ENCODE measurements at regions not wholly inside any gene's neighbourhood (a gene's known extent, or its start where the extent isn't known, plus 50 kb on each side); places are given as distances from the start of the nearest gene placed in this dataset.

- no peak overlapping the region for H3K4me3 ChIP-seq (ENCODE audit: control extremely low read depth in 1 of 5, extremely low read depth in 1 of 5, insufficient read depth in 1 of 5, low read depth in 2 of 5, low read length in 4 of 5)
- Mint-ChIP-seq H3K27me3 (peaks cover 19% of the 10 kb centered on the region), H3K4me1 (no peaks in the 10 kb centered on the region), H3K27ac (no peak overlapping the region), H3K4me3 (no peak overlapping the region), H3K9me3 (ENCODE audit: insufficient read depth) (no peaks in the 10 kb centered on the region)
- no peak overlapping the region for H3K9ac ChIP-seq (ENCODE audit: low read length)
- no peak for DNase-seq
- no peaks in the 10 kb centered on the region for H3K79me2 ChIP-seq (ENCODE audit: control insufficient read depth, insufficient read depth, low read length)
- no peaks in the 10 kb centered on the region for H4K20me1 ChIP-seq (ENCODE audit: control insufficient read depth, insufficient read depth, low read length, poor library complexity, severe bottlenecking)
- intact Hi-C loops (cut with micrococcal nuclease): no loop called here
- 77% methylated on average over 2 of the region's 7 CpGs for WGBS (ENCODE audit: insufficient coverage)
- ChIA-PET CTCF (no interaction called here), POLR2A (no interaction called here)
- H3K27ac ChIP-seq (ENCODE audit: low read length in 2 of 2): no peak overlapping the region
- H3K36me3 ChIP-seq (replicated peaks in 1 of 2; ENCODE audit: control extremely low read depth in 1 of 2, control insufficient read depth in 1 of 2, extremely low read depth in 1 of 2, insufficient read depth in 2 of 2, low read length in 1 of 2): no peaks in the 10 kb centered on the region
- no peaks in the 10 kb centered on the region for H3K9me3 ChIP-seq (ENCODE audit: control extremely low read depth in 1 of 3, control insufficient read depth in 2 of 3, insufficient read depth in 1 of 3, low read length in 2 of 3)
- H3K4me1 ChIP-seq (ENCODE audit: control insufficient read depth in 2 of 2, insufficient read depth in 2 of 2, low read length in 2 of 2): no peaks in the 10 kb centered on the region
- H3K27me3 ChIP-seq (replicated peaks in 1 of 4; ENCODE audit: control extremely low read depth in 1 of 4, control insufficient read depth in 3 of 4, insufficient read depth in 4 of 4, low read length in 3 of 4): peaks cover 0 to 4% (median 0%) of the 10 kb centered on the region in 4 experiments
- TF ChIP-seq, protein P1, sequence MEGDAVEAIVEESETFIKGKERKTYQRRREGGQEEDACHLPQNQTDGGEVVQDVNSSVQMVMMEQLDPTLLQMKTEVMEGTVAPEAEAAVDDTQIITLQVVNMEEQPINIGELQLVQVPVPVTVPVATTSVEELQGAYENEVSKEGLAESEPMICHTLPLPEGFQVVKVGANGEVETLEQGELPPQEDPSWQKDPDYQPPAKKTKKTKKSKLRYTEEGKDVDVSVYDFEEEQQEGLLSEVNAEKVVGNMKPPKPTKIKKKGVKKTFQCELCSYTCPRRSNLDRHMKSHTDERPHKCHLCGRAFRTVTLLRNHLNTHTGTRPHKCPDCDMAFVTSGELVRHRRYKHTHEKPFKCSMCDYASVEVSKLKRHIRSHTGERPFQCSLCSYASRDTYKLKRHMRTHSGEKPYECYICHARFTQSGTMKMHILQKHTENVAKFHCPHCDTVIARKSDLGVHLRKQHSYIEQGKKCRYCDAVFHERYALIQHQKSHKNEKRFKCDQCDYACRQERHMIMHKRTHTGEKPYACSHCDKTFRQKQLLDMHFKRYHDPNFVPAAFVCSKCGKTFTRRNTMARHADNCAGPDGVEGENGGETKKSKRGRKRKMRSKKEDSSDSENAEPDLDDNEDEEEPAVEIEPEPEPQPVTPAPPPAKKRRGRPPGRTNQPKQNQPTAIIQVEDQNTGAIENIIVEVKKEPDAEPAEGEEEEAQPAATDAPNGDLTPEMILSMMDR (IDR thresholded peaks at IDR 0.05): no peak
- H3K4me2 ChIP-seq (replicated peaks; ENCODE audit: low read depth, low read length, poor library complexity, severe bottlenecking): no peak overlapping the region
- ATAC-seq (ENCODE audit: low read depth): no peak
- no peak overlapping the region for H2AFZ ChIP-seq (ENCODE audit: insufficient read depth, low read depth, low read length, poor library complexity, severe bottlenecking)
Observed at GRCh38 chr9:88645172-88645878, 110.3 kb downstream of the NXNL2 start.

- H3K9me3 ChIP-seq (ENCODE audit: control extremely low read depth in 1 of 3, control insufficient read depth in 2 of 3, insufficient read depth in 1 of 3, low read length in 2 of 3): no peaks in the 10 kb centered on the region
- H3K36me3 ChIP-seq (replicated peaks in 1 of 2; ENCODE audit: control extremely low read depth in 1 of 2, control insufficient read depth in 1 of 2, extremely low read depth in 1 of 2, insufficient read depth in 2 of 2, low read length in 1 of 2): no peaks in the 10 kb centered on the region
- no peaks in the 10 kb centered on the region for H3K9me3 Mint-ChIP-seq (ENCODE audit: insufficient read depth)
- ATAC-seq (ENCODE audit: low read depth) (no peak), DNase-seq (no peak)
- no peak overlapping the region for H3K27ac ChIP-seq (ENCODE audit: low read length in 2 of 2)
- peaks cover 19% of the 10 kb centered on the region for H3K27me3 Mint-ChIP-seq
- peaks cover 0 to 2% (median 0%) of the 10 kb centered on the region in 4 experiments for H3K27me3 ChIP-seq (replicated peaks in 1 of 4; ENCODE audit: control extremely low read depth in 1 of 4, control insufficient read depth in 3 of 4, insufficient read depth in 4 of 4, low read length in 3 of 4)
- H3K4me3 ChIP-seq (ENCODE audit: control extremely low read depth in 1 of 5, extremely low read depth in 1 of 5, insufficient read depth in 1 of 5, low read depth in 2 of 5, low read length in 4 of 5): no peak overlapping the region
- H2AFZ ChIP-seq (ENCODE audit: insufficient read depth, low read depth, low read length, poor library complexity, severe bottlenecking): no peak overlapping the region
- H3K4me1 ChIP-seq (ENCODE audit: control insufficient read depth in 2 of 2, insufficient read depth in 2 of 2, low read length in 2 of 2): no peaks in the 10 kb centered on the region
- no peaks in the 10 kb centered on the region for H3K79me2 ChIP-seq (ENCODE audit: control insufficient read depth, insufficient read depth, low read length)
- WGBS (ENCODE audit: insufficient coverage): 97% methylated on average over 7 of the region's 10 CpGs
- H3K4me1 Mint-ChIP-seq: no peaks in the 10 kb centered on the region
- ChIA-PET POLR2A (no interaction called here), CTCF (no interaction called here)
- H3K9ac ChIP-seq (ENCODE audit: low read length): no peak overlapping the region
- TF ChIP-seq, protein P1 (IDR thresholded peaks at IDR 0.05): no peak
- no peak for TF ChIP-seq EZH2 (IDR thresholded peaks at IDR 0.05; ENCODE audit: borderline replicate concordance, insufficient read depth, low read depth, low read length, poor library complexity, severe bottlenecking)
- H3K4me3 Mint-ChIP-seq: no peak overlapping the region
- H3K4me2 ChIP-seq (replicated peaks; ENCODE audit: low read depth, low read length, poor library complexity, severe bottlenecking): no peak overlapping the region
- intact Hi-C loops (cut with micrococcal nuclease): no loop called here
- no peak overlapping the region for H3K27ac Mint-ChIP-seq
- H4K20me1 ChIP-seq (ENCODE audit: control insufficient read depth, insufficient read depth, low read length, poor library complexity, severe bottlenecking): no peaks in the 10 kb centered on the region
Observed at GRCh38 chr9:88645879-88646199, 110.9 kb downstream of the NXNL2 start.

Data from B cell (primary cell).